ENCODE measurements at regions not wholly inside any gene's neighbourhood (a gene's known extent, or its start where the extent isn't known, plus 50 kb on each side); places are given as distances from the start of the nearest gene placed in this dataset.

- Mint-ChIP-seq H3K27me3 (ENCODE audit: low read depth) (no peaks in the 10 kb centered on the region), H3K9me3 (no peaks in the 10 kb centered on the region), H3K4me3 (no peak overlapping the region), H3K4me1 (peaks cover 4% of the 10 kb centered on the region), H3K27ac (ENCODE audit: unreplicated experiment) (no peak overlapping the region), H3K36me3 (ENCODE audit: low read depth) (no peaks in the 10 kb centered on the region)
- DNase-seq (ENCODE audit: low read depth, low spot score) = no peak
- TF ChIP-seq CTCF (conservative IDR thresholded peaks at IDR 0.05) = no peak
These were observed 475.3 kb upstream of the AUTS2 start for GRCh38 chr7:69122953-69123352.

DNA sequence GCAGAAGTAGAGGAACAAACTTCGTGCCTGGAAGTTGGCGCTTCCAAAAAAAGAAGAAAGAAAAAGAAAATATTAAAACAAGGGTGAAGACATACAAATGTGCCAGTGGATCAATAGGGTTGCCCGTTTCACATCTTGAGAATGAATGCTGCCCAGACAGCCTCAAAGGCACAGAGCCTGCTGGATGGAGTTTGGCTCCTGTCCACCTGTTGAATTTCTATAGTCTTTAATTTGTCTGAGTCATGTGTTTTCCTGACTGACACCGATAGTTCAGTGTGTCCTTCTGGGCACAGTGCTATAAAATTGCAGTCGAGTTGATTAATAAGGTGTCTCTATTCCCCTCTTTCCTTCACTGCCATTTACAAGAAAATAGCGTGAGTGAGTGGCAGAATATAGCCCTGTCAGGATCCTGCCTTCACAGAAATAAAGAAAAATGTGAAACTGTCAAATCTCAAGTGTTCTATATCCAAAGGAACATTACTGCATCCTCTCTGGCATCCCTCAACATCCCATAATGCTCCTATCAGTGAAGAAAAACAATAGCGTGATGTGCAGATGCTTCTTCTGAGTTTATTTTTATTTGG is 471.3 kb upstream of the AUTS2 start:
- H3K9me3 Mint-ChIP-seq = no peaks in the 10 kb centered on the region
- H3K4me1 Mint-ChIP-seq = peaks cover 24% of the 10 kb centered on the region
- H3K27me3 Mint-ChIP-seq (ENCODE audit: low read depth) = no peaks in the 10 kb centered on the region
- DNase-seq (ENCODE audit: low read depth, low spot score) = no peak
- no peak overlapping the region for H3K27ac Mint-ChIP-seq (ENCODE audit: unreplicated experiment)
- no peak for TF ChIP-seq CTCF (conservative IDR thresholded peaks at IDR 0.05)
- no peak overlapping the region for H3K4me3 Mint-ChIP-seq
- H3K36me3 Mint-ChIP-seq (ENCODE audit: low read depth) = no peaks in the 10 kb centered on the region

DNA sequence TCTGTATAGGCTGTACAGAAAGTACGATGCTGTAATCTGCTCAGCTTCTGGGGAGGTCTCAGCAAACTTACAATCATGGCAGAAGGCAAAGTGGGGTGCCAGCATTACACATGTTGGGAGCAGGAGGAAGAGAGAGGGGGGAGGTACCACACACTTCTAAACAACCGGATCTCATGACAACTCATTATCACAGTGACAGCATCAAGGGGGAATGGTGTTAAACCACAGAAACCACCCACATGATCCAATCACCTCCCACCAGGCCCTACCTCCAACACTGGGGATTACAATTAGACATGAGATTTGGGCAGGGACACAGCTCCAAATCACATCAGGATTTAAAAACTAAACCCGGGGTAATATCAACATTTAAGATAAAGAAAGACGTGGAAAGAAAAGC is 468.8 kb upstream of the AUTS2 start:
- peak overlapping the region; percentile 19 for H3K27ac Mint-ChIP-seq (ENCODE audit: unreplicated experiment)
- H3K4me1 Mint-ChIP-seq = peaks cover 24% of the 10 kb centered on the region

GRCh38 chr7:69129951-69130350 is 468.3 kb upstream of the AUTS2 start:
- H3K4me3 Mint-ChIP-seq = no peak overlapping the region
- H3K27ac Mint-ChIP-seq (ENCODE audit: unreplicated experiment) = peak overlapping the region; percentile 19
- no peaks in the 10 kb centered on the region for H3K9me3 Mint-ChIP-seq
- no peaks in the 10 kb centered on the region for H3K36me3 Mint-ChIP-seq (ENCODE audit: low read depth)
- no peak for DNase-seq (ENCODE audit: low read depth, low spot score)
- H3K4me1 Mint-ChIP-seq = peaks cover 24% of the 10 kb centered on the region
- no peak for TF ChIP-seq CTCF (conservative IDR thresholded peaks at IDR 0.05)
- H3K27me3 Mint-ChIP-seq (ENCODE audit: low read depth) = peaks cover 8% of the 10 kb centered on the region

More for the DNA sequence above, 468.8 kb upstream of the AUTS2 start:
- Mint-ChIP-seq H3K36me3 (ENCODE audit: low read depth) (no peaks in the 10 kb centered on the region), H3K27me3 (ENCODE audit: low read depth) (peaks cover 4% of the 10 kb centered on the region), H3K9me3 (no peaks in the 10 kb centered on the region), H3K4me3 (no peak overlapping the region)
- TF ChIP-seq CTCF (conservative IDR thresholded peaks at IDR 0.05) = no peak
- DNase-seq (ENCODE audit: low read depth, low spot score) = no peak

- no peak for TF ChIP-seq CTCF (conservative IDR thresholded peaks at IDR 0.05)
- no peak for DNase-seq (ENCODE audit: low read depth, low spot score)
- Mint-ChIP-seq H3K9me3 (no peaks in the 10 kb centered on the region), H3K27ac (ENCODE audit: unreplicated experiment) (no peak overlapping the region), H3K36me3 (ENCODE audit: low read depth) (no peaks in the 10 kb centered on the region), H3K4me3 (no peak overlapping the region), H3K27me3 (ENCODE audit: low read depth) (peaks cover 9% of the 10 kb centered on the region), H3K4me1 (peaks cover 24% of the 10 kb centered on the region)
These were observed 467.9 kb upstream of the AUTS2 start for GRCh38 chr7:69130396-69130795.
